PC-3 (cell line): ENCODE measurements at regions not wholly inside any gene's neighbourhood (a gene's known extent, or its start where the extent isn't known, plus 50 kb on each side); places are given as distances from the start of the nearest gene placed in this dataset.

ENCODE experiments used
- ATAC-seq: fragments of 200-7000 bp; cut with Tn5 transposase; 2 replicates; pipeline ENCODE4 v1.9.1; 2020; ENCODE audit warnings: mild to moderate bottlenecking, moderate library complexity
- BruUV-seq: library from RNA; stranded (reverse); fragments of 400-500 nt; replicated peaks from 2 replicates; lab custom pipeline; 2021; lab: Mats Ljungman, UMichigan
- CTCF ChIA-PET: fragments of 300-600 bp; sonication (Branson Sonifier 250); formaldehyde crosslinking; loops from one replicate; lab custom pipeline; 2022; ENCODE audit warnings: antibody characterized with exemption; lab: Charles Lee
- POLR2A ChIA-PET: fragments of 300-600 bp; sonication (Branson Sonifier 250); formaldehyde crosslinking; loops from one replicate; lab custom pipeline; 2022; ENCODE audit warnings: antibody characterized with exemption; ENCODE audit not compliant: unreplicated experiment; lab: Charles Lee
- DNase-seq: peaks from one replicate; pipeline ENCODE4 v3.0.0-alpha.2; 2015
- H2AFZ ChIP-seq: fragments of 300-600 bp; sonication (generic); 2 replicates; pipeline ENCODE4 v1.6.0; 2016; ENCODE audit warnings: antibody characterized with exemption, low read length
- H3F3A ChIP-seq: fragments of 300-600 bp; sonication (generic); one replicate; pipeline ENCODE4 v1.6.0; 2017; ENCODE audit warnings: antibody characterized with exemption, low read length, control low read depth, mild to moderate bottlenecking; ENCODE audit not compliant: unreplicated experiment
- H3K27ac ChIP-seq: fragments of 300-600 bp; sonication (generic); 2 replicates; pipeline ENCODE4 v1.5.1; 2016; ENCODE audit warnings: mild to moderate bottlenecking, low read length
- H3K27me3 ChIP-seq: fragments of 300-600 bp; sonication (generic); 2 replicates; pipeline ENCODE4 v1.6.1; 2016; ENCODE audit warnings: low read length, mixed read lengths
- H3K36me3 ChIP-seq: fragments of 300-600 bp; sonication (generic); 2 replicates; pipeline ENCODE4 v1.6.1; 2016; ENCODE audit warnings: low read depth, mixed run types, low read length, mixed read lengths
- H3K4me1 ChIP-seq: fragments of 300-600 bp; sonication (generic); 2 replicates; pipeline ENCODE4 v1.5.1; 2016; ENCODE audit warnings: low read length; ENCODE audit not compliant: insufficient read depth
- H3K4me2 ChIP-seq: fragments of 300-600 bp; sonication (generic); 2 replicates; pipeline ENCODE4 v1.6.0; 2016; ENCODE audit warnings: low read length
- H3K4me3 ChIP-seq: fragments of 300-600 bp; sonication (generic); 2 replicates; pipeline ENCODE4 v1.5.1; 2016; ENCODE audit warnings: mild to moderate bottlenecking, low read length, mixed read lengths
- H3K79me2 ChIP-seq: fragments of 300-600 bp; sonication (generic); 2 replicates; pipeline ENCODE4 v1.6.1; 2017; ENCODE audit warnings: low read length, mixed read lengths
- H3K9ac ChIP-seq: fragments of 300-600 bp; sonication (generic); 2 replicates; pipeline ENCODE4 v1.6.0; 2016; ENCODE audit warnings: mild to moderate bottlenecking, low read length
- H3K9me2 ChIP-seq: fragments of 300-600 bp; sonication (generic); replicated peaks from 2 replicates; pipeline ENCODE4 v1.6.1; 2016; ENCODE audit warnings: mixed run types, low read length, mixed read lengths
- H3K9me3 ChIP-seq: fragments of 300-600 bp; sonication (generic); 2 replicates; pipeline ENCODE4 v1.6.1; 2016; ENCODE audit warnings: low read length, mixed read lengths
- H4K20me1 ChIP-seq: fragments of 300-600 bp; sonication (generic); 2 replicates; pipeline ENCODE4 v1.6.1; 2016; ENCODE audit warnings: low read length, mixed read lengths
- CTCF ChIP-seq: fragments of 300-600 bp; sonication (generic); conservative IDR thresholded peaks from 2 replicates; pipeline ENCODE4 v1.5.1; 2017; ENCODE audit warnings: antibody characterized with exemption, low read depth, mild to moderate bottlenecking, low read length
- EZH2 ChIP-seq: fragments of 300-600 bp; sonication (generic); IDR thresholded peaks from one replicate; pipeline ENCODE4 v1.6.1; 2017; ENCODE audit warnings: antibody characterized with exemption, mild to moderate bottlenecking, low read length; ENCODE audit not compliant: unreplicated experiment
- EZH2phosphoT487 ChIP-seq: fragments of 300-600 bp; sonication (generic); IDR thresholded peaks from 2 replicates; pipeline ENCODE4 v1.6.1; 2018; ENCODE audit warnings: mild to moderate bottlenecking, antibody characterized with exemption, low read length, borderline replicate concordance
- intact Hi-C: fragments of 100-400 bp; cut with micrococcal nuclease; formaldehyde crosslinking; loops from 2 replicates; pipeline ENCODE4 v1.9.0; 2023

DNA sequence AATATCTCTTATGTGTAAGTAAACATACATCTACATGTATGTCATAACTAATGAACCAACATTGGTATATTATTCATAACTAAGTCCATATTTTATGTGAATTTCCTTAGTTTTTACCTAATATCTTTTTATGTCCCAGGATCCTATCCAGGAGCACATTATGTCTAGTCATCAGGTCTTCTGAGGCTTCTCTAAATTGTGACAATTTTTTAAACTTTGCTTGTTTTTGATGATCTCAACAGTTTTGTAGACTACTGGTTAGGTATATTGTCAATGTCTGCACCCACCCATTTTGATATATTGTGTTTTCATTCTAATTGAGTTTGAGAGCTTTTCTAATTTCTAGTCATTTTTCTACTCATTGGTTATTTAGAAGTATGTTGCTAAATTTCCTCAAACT lies 288.2 kb upstream of the DIO3 start:
- H3K27ac ChIP-seq: no peak overlapping the region
- H3K9me2 ChIP-seq: 0 out of 2 replicates have a peak, but pooled peaks cover 3% of the 10 kb centered on the region
- no peak overlapping the region for H2AFZ ChIP-seq
- no peaks in the 10 kb centered on the region for H4K20me1 ChIP-seq
- no peak overlapping the region for H3K4me3 ChIP-seq
- H3K36me3 ChIP-seq: no peaks in the 10 kb centered on the region
- DNase-seq (no peak), ATAC-seq (no peak)
- intact Hi-C loops: no loop called here
- H3K9ac ChIP-seq: no peak overlapping the region
- H3F3A ChIP-seq: peaks cover 8% of the 10 kb centered on the region
- POLR2A ChIA-PET: no interaction called here
- no peak for TF ChIP-seq EZH2
- CTCF ChIA-PET: no interaction called here
- peaks cover 28% of the 10 kb centered on the region for H3K4me1 ChIP-seq
- H3K4me2 ChIP-seq: no peak overlapping the region
- no TSS peak for BruUV-seq
- no peaks in the 10 kb centered on the region for H3K27me3 ChIP-seq
- H3K79me2 ChIP-seq: no peaks in the 10 kb centered on the region
- H3K9me3 ChIP-seq: no peaks in the 10 kb centered on the region

- Histone ChIP-seq H3K4me2 (peak overlapping the region; percentile 52), H3K27ac (peak overlapping the region; percentile 78), H3K9me2 (0 out of 2 replicates have a peak, but pooled peaks cover 3% of the 10 kb centered on the region), H3K4me1 (peaks cover 28% of the 10 kb centered on the region), H3F3A (peaks cover 8% of the 10 kb centered on the region), H3K36me3 (no peaks in the 10 kb centered on the region), H2AFZ (no peak overlapping the region), H3K79me2 (no peaks in the 10 kb centered on the region), H3K27me3 (no peaks in the 10 kb centered on the region), H3K4me3 (peak overlapping the region; percentile 20; the same call in 1 of the 2 replicates), H3K9ac (0 out of 2 replicates have a peak overlapping the region, but pooled peaks have one; percentile 4), H3K9me3 (no peaks in the 10 kb centered on the region), H4K20me1 (no peaks in the 10 kb centered on the region)
- no peak for TF ChIP-seq EZH2phosphoT487
- ChIA-PET CTCF (interaction anchor here (0.7 kb wide), 1 partner anchor 388 kb away, joined by 3 read pairs; no protein-coding TSS in a partner anchor), POLR2A (no interaction called here)
- DNase-seq: peak; percentile 92
- peak; percentile 97 for ATAC-seq
- intact Hi-C loops: loop anchor here (1.0 kb wide), 1 partner anchor 201 kb away; no protein-coding TSS in a partner anchor
- no TSS peak for BruUV-seq
Observed at GRCh38 chr14:101276309-101277091, 284.8 kb upstream of the DIO3 start.

- Histone ChIP-seq H3F3A (no peaks in the 10 kb centered on the region), H3K27me3 (no peaks in the 10 kb centered on the region), H3K4me2 (no peak overlapping the region), H3K9me2 (no peaks in the 10 kb centered on the region), H3K9ac (no peak overlapping the region), H4K20me1 (no peaks in the 10 kb centered on the region), H3K9me3 (no peaks in the 10 kb centered on the region), H3K4me3 (no peak overlapping the region), H3K27ac (no peak overlapping the region), H3K79me2 (no peaks in the 10 kb centered on the region), H3K4me1 (peaks cover 4% of the 10 kb centered on the region), H2AFZ (no peak overlapping the region), H3K36me3 (no peaks in the 10 kb centered on the region)
- TF ChIP-seq EZH2phosphoT487 (no peak), CTCF (no peak), EZH2 (no peak)
- intact Hi-C loops: no loop called here
- CTCF ChIA-PET: no interaction called here
- POLR2A ChIA-PET: interaction anchor here (0.6 kb wide), 1 partner anchor 83 kb away, joined by 15 read pairs; no protein-coding TSS in a partner anchor
- no TSS peak for BruUV-seq
- DNase-seq (no peak), ATAC-seq (no peak)
Observed at GRCh38 chr14:101282418-101282817, 278.9 kb upstream of the DIO3 start.
